Caco-2 (cell line): ENCODE measurements at regions not wholly inside any gene's neighbourhood (a gene's known extent, or its start where the extent isn't known, plus 50 kb on each side); places are given as distances from the start of the nearest gene placed in this dataset.

ENCODE experiments used
- BruUV-seq: library from RNA; stranded (reverse); fragments of 400-500 nt; replicated peaks from 2 replicates; lab custom pipeline; 2021; lab: Mats Ljungman, UMichigan
- CTCF ChIA-PET: fragments of 300-600 bp; sonication (Branson Sonifier 250); formaldehyde crosslinking; loops from one replicate; lab custom pipeline; 2022; ENCODE audit warnings: antibody characterized with exemption; lab: Charles Lee
- POLR2A ChIA-PET: fragments of 300-600 bp; sonication (Branson Sonifier 250); formaldehyde crosslinking; loops from one replicate; lab custom pipeline; 2022; ENCODE audit warnings: antibody characterized with exemption; lab: Charles Lee
- DNase-seq, 2 experiments: peaks; one replicate each; pipeline versions ENCODE4 v3.0.0 to v3.0.0-alpha.2; 2020 to 2022
- H3K27me3 ChIP-seq: replicated peaks from 2 replicates; pipeline ENCODE4 v1.6.0; 2011; ENCODE audit warnings: low read length; ENCODE audit not compliant: control insufficient read depth, insufficient read depth
- H3K36me3 ChIP-seq: 2 replicates; pipeline ENCODE4 v1.5.1; 2011; ENCODE audit warnings: low read length; ENCODE audit not compliant: control insufficient read depth, insufficient read depth
- H3K4me1 ChIP-seq: fragments of 250-450 bp; sonication (Bioruptor Pico); 2 replicates; pipeline ENCODE4 v1.5.1; 2020; ENCODE audit warnings: mild to moderate bottlenecking
- H3K4me3 ChIP-seq: 2 replicates; pipeline ENCODE4 v1.5.1; 2011; ENCODE audit warnings: low read depth, mild to moderate bottlenecking, control low read depth, low read length
- H3K9me3 ChIP-seq: fragments of 250-450 bp; sonication (Bioruptor Pico); 2 replicates; pipeline ENCODE4 v1.5.1; 2020; ENCODE audit warnings: mild to moderate bottlenecking, moderate library complexity
- H3K27ac Mint-ChIP-seq: one replicate; pipeline ENCODE4 v1.8.0; 2022; ENCODE audit warnings: mixed read lengths; ENCODE audit not compliant: unreplicated experiment
- H3K27me3 Mint-ChIP-seq: one replicate; pipeline ENCODE4 v1.8.0; 2022; ENCODE audit warnings: mixed read lengths; ENCODE audit not compliant: insufficient read depth, unreplicated experiment
- H3K36me3 Mint-ChIP-seq: one replicate; pipeline ENCODE4 v1.8.0; 2022; ENCODE audit warnings: mild to moderate bottlenecking, mixed read lengths; ENCODE audit not compliant: insufficient read depth, unreplicated experiment
- H3K4me1 Mint-ChIP-seq: one replicate; pipeline ENCODE4 v1.8.0; 2022; ENCODE audit warnings: low read depth, mixed read lengths; ENCODE audit not compliant: unreplicated experiment
- H3K4me3 Mint-ChIP-seq: one replicate; pipeline ENCODE4 v1.8.0; 2022; ENCODE audit warnings: mild to moderate bottlenecking, moderate library complexity, mixed read lengths; ENCODE audit not compliant: unreplicated experiment
- H3K9me3 Mint-ChIP-seq: one replicate; pipeline ENCODE4 v1.8.0; 2022; ENCODE audit warnings: mixed read lengths; ENCODE audit not compliant: unreplicated experiment
- CTCF ChIP-seq, 2 experiments: fragments of 200-600 bp in 1 of 2; IDR thresholded peaks; 1 replicate in 1 of 2; 2 replicates in 1 of 2; pipeline versions ENCODE4 v1.5.1 to v1.8.0; 2011 to 2022; ENCODE audit warnings: antibody characterized with exemption in 1 of 2, control low read depth in 1 of 2, inconsistent platforms in 1 of 2, low read depth in 1 of 2, low read length in 1 of 2, mild to moderate bottlenecking in 1 of 2, moderate library complexity in 1 of 2; ENCODE audit not compliant: insufficient read depth in 1 of 2, severe bottlenecking in 1 of 2, unreplicated experiment in 1 of 2
- intact Hi-C: fragments of 100-400 bp; cut with micrococcal nuclease; formaldehyde crosslinking; loops from one replicate; pipeline ENCODE4 v1.10.0; 2022; ENCODE audit not compliant: unreplicated experiment

- no peaks in the 10 kb centered on the region for H3K27me3 Mint-ChIP-seq
- intact Hi-C loops, result no loop called here
- no peaks in the 10 kb centered on the region for H3K9me3 Mint-ChIP-seq
- no peak for TF ChIP-seq CTCF (IDR thresholded peaks at IDR 0.05; ENCODE audit: insufficient read depth in 1 of 2, low read depth in 1 of 2, low read length in 1 of 2, severe bottlenecking in 1 of 2, unreplicated experiment in 1 of 2)
- BruUV-seq, result no TSS peak
- no peaks in the 10 kb centered on the region for H3K4me1 Mint-ChIP-seq
- Histone ChIP-seq H3K4me1 (peaks cover 10% of the 10 kb centered on the region; the same call in 1 of the 2 replicates), H3K27me3 (no peaks in the 10 kb centered on the region), H3K36me3 (no peaks in the 10 kb centered on the region), H3K4me3 (no peak overlapping the region), H3K9me3 (no peaks in the 10 kb centered on the region)
- POLR2A ChIA-PET, result no interaction called here
- H3K36me3 Mint-ChIP-seq, result no peaks in the 10 kb centered on the region
- H3K4me3 Mint-ChIP-seq, result no peak overlapping the region
- H3K27ac Mint-ChIP-seq, result no peak overlapping the region
- no peak for DNase-seq
- CTCF ChIA-PET, result interaction anchor here (1.9 kb wide), 1 partner anchor 9 kb away, joined by 10 read pairs; no protein-coding TSS in a partner anchor
These were observed 174.8 kb downstream of the EMP1 start for GRCh38 chr12:13371367-13371766.

- no peaks in the 10 kb centered on the region for H3K9me3 ChIP-seq
- no peaks in the 10 kb centered on the region for H3K27me3 ChIP-seq
- Mint-ChIP-seq H3K36me3 (no peaks in the 10 kb centered on the region), H3K27me3 (no peaks in the 10 kb centered on the region), H3K27ac (no peak overlapping the region), H3K4me3 (no peak overlapping the region), H3K9me3 (no peaks in the 10 kb centered on the region), H3K4me1 (no peaks in the 10 kb centered on the region)
- 0 out of 2 replicates have a peak, but pooled peaks cover 3% of the 10 kb centered on the region for H3K4me1 ChIP-seq
- BruUV-seq, result no TSS peak
- H3K36me3 ChIP-seq, result no peaks in the 10 kb centered on the region
- ChIA-PET POLR2A (no interaction called here), CTCF (interaction anchor here (0.5 to 0.6 kb wide), 2 partner anchors 292 to 369 kb away, joined by 3 to 4 read pairs; no protein-coding TSS in a partner anchor)
- no peak for TF ChIP-seq CTCF (IDR thresholded peaks at IDR 0.05; ENCODE audit: insufficient read depth in 1 of 2, low read depth in 1 of 2, low read length in 1 of 2, severe bottlenecking in 1 of 2, unreplicated experiment in 1 of 2)
- no peak overlapping the region for H3K4me3 ChIP-seq
- intact Hi-C loops, result loop anchor here (2.0 kb wide), 1 partner anchor 155 kb away; no protein-coding TSS in a partner anchor
- DNase-seq, result no peak
These were observed 173.0 kb downstream of the EMP1 start for GRCh38 chr12:13369474-13370056.

GRCh38 chr12:13368971-13369370 lies 172.4 kb downstream of the EMP1 start:
- DNase-seq, result no peak
- H3K36me3 Mint-ChIP-seq, result no peaks in the 10 kb centered on the region
- no peaks in the 10 kb centered on the region for H3K27me3 Mint-ChIP-seq
- H3K27me3 ChIP-seq, result no peaks in the 10 kb centered on the region
- TF ChIP-seq CTCF (IDR thresholded peaks at IDR 0.05; ENCODE audit: insufficient read depth in 1 of 2, low read depth in 1 of 2, low read length in 1 of 2, severe bottlenecking in 1 of 2, unreplicated experiment in 1 of 2), result no peak
- no peak overlapping the region for H3K4me3 Mint-ChIP-seq
- H3K9me3 Mint-ChIP-seq, result no peaks in the 10 kb centered on the region
- CTCF ChIA-PET, result interaction anchor here (0.5 kb wide), 1 partner anchor 370 kb away, joined by 4 read pairs; no protein-coding TSS in a partner anchor
- POLR2A ChIA-PET, result no interaction called here
- BruUV-seq, result no TSS peak
- no peaks in the 10 kb centered on the region for H3K9me3 ChIP-seq
- intact Hi-C loops, result loop anchor here (2.0 kb wide), 1 partner anchor 156 kb away; no protein-coding TSS in a partner anchor
- no peaks in the 10 kb centered on the region for H3K4me1 Mint-ChIP-seq
- H3K27ac Mint-ChIP-seq, result no peak overlapping the region
- no peaks in the 10 kb centered on the region for H3K36me3 ChIP-seq
- no peak overlapping the region for H3K4me3 ChIP-seq
- 0 out of 2 replicates have a peak, but pooled peaks cover 3% of the 10 kb centered on the region for H3K4me1 ChIP-seq
